ENCODE measurements at regions not wholly inside any gene's neighbourhood (a gene's known extent, or its start where the extent isn't known, plus 50 kb on each side); places are given as distances from the start of the nearest gene placed in this dataset.

- TF ChIP-seq, protein P1, sequence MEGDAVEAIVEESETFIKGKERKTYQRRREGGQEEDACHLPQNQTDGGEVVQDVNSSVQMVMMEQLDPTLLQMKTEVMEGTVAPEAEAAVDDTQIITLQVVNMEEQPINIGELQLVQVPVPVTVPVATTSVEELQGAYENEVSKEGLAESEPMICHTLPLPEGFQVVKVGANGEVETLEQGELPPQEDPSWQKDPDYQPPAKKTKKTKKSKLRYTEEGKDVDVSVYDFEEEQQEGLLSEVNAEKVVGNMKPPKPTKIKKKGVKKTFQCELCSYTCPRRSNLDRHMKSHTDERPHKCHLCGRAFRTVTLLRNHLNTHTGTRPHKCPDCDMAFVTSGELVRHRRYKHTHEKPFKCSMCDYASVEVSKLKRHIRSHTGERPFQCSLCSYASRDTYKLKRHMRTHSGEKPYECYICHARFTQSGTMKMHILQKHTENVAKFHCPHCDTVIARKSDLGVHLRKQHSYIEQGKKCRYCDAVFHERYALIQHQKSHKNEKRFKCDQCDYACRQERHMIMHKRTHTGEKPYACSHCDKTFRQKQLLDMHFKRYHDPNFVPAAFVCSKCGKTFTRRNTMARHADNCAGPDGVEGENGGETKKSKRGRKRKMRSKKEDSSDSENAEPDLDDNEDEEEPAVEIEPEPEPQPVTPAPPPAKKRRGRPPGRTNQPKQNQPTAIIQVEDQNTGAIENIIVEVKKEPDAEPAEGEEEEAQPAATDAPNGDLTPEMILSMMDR (conservative IDR thresholded peaks at IDR 0.05), result no peak
- no peak for TF ChIP-seq ZFX (IDR thresholded peaks at IDR 0.05)
These were observed 143.6 kb downstream of the RCHY1 start for GRCh38 chr4:75370576-75370975.
